ENCODE measurements at regions not wholly inside any gene's neighbourhood (a gene's known extent, or its start where the extent isn't known, plus 50 kb on each side); places are given as distances from the start of the nearest gene placed in this dataset.
"Not testable (repeated sequence)": the region's sequence is repeated elsewhere in the genome, so short reads cannot be mapped to it uniquely, and the experiment has no call there.

DNA sequence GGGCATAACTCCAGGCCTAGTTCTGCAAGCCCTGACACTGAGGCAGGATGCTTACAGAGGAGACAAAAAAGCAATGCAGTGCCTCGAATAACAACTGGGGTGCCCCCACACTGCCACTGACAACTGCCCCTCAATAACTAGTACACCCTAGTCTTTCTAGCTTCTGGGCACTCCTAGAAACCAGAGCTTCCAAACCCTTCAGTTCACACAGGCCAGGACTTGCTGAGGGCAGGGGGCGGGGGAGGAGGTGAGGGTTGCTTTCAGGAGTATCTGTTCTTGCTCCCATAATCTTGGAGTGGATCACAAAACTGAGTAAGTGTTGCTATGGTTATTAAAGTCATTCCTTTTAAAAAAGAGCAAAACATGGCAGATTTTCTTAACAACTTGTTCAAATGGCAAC is 333.1 kb downstream of the BCL2L11 start:
- TF ChIP-seq, protein P1, sequence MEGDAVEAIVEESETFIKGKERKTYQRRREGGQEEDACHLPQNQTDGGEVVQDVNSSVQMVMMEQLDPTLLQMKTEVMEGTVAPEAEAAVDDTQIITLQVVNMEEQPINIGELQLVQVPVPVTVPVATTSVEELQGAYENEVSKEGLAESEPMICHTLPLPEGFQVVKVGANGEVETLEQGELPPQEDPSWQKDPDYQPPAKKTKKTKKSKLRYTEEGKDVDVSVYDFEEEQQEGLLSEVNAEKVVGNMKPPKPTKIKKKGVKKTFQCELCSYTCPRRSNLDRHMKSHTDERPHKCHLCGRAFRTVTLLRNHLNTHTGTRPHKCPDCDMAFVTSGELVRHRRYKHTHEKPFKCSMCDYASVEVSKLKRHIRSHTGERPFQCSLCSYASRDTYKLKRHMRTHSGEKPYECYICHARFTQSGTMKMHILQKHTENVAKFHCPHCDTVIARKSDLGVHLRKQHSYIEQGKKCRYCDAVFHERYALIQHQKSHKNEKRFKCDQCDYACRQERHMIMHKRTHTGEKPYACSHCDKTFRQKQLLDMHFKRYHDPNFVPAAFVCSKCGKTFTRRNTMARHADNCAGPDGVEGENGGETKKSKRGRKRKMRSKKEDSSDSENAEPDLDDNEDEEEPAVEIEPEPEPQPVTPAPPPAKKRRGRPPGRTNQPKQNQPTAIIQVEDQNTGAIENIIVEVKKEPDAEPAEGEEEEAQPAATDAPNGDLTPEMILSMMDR (conservative IDR thresholded peaks at IDR 0.05 in 1 of 2, IDR thresholded peaks at IDR 0.05 in 1 of 2; ENCODE audit: low read depth in 1 of 2, low read length in 2 of 2) = not testable (repeated sequence)
- not testable (repeated sequence) for TF ChIP-seq EZH2 (IDR thresholded peaks at IDR 0.05; ENCODE audit: low read length, missing control alignments)
